ENCODE measurements at regions not wholly inside any gene's neighbourhood (a gene's known extent, or its start where the extent isn't known, plus 50 kb on each side); places are given as distances from the start of the nearest gene placed in this dataset.

- peak in 1 of 2 donors; percentile 1 for DNase-seq
Measured at GRCh38 chr11:122523846-122524805, 131.4 kb upstream of the UBASH3B start.

- no peak for DNase-seq
Measured at GRCh38 chr11:122521626-122522025, 133.9 kb upstream of the UBASH3B start.

GRCh38 chr11:122517403-122518379, 137.8 kb upstream of the UBASH3B start:
- no peak for DNase-seq

- no peak for DNase-seq
Measured at GRCh38 chr11:122516686-122517085, 138.8 kb upstream of the UBASH3B start.

- no peak for DNase-seq
Measured at GRCh38 chr11:122513997-122514396, 141.5 kb upstream of the UBASH3B start.

GRCh38 chr11:122513328-122513727, 142.2 kb upstream of the UBASH3B start:
- no peak for DNase-seq

- DNase-seq = no peak
Measured at GRCh38 chr11:122512688-122513087, 142.8 kb upstream of the UBASH3B start.

- DNase-seq = no peak
Measured at GRCh38 chr11:122509899-122510298, 145.6 kb upstream of the UBASH3B start.

- no peak for DNase-seq
Measured at GRCh38 chr11:122509091-122509490, 146.4 kb upstream of the UBASH3B start.

- DNase-seq = peak; percentile 41 to 44
Measured at GRCh38 chr11:122505304-122506006, 150.1 kb upstream of the UBASH3B start.

GRCh38 chr11:122494221-122494620, 161.3 kb upstream of the UBASH3B start:
- DNase-seq = no peak

GRCh38 chr11:122491509-122491908, 164.0 kb upstream of the UBASH3B start:
- no peak for DNase-seq

GRCh38 chr11:122488892-122489706, 166.4 kb upstream of the UBASH3B start:
- DNase-seq = no peak

GRCh38 chr11:122487669-122488068, 167.9 kb upstream of the UBASH3B start:
- DNase-seq = no peak

GRCh38 chr11:122486793-122487495, 168.6 kb upstream of the UBASH3B start:
- DNase-seq = no peak

- no peak for DNase-seq
Measured at GRCh38 chr11:122478986-122479385, 176.5 kb upstream of the UBASH3B start.

GRCh38 chr11:122468965-122469364, 186.6 kb upstream of the UBASH3B start:
- DNase-seq = no peak

- DNase-seq = no peak
Measured at GRCh38 chr11:122463530-122463929, 192.0 kb upstream of the UBASH3B start.

- DNase-seq = no peak
Measured at GRCh38 chr11:122459064-122459463, 196.5 kb upstream of the UBASH3B start.

GRCh38 chr11:122453586-122453985, 201.9 kb upstream of the UBASH3B start:
- no peak for DNase-seq

- DNase-seq = no peak
Measured at GRCh38 chr11:122451911-122452310, 203.6 kb upstream of the UBASH3B start.
